ENCODE measurements at regions not wholly inside any gene's neighbourhood (a gene's known extent, or its start where the extent isn't known, plus 50 kb on each side); places are given as distances from the start of the nearest gene placed in this dataset.
A peak's percentile ranks its signal among the peaks of the same experiment; 100 is the strongest.

DNA sequence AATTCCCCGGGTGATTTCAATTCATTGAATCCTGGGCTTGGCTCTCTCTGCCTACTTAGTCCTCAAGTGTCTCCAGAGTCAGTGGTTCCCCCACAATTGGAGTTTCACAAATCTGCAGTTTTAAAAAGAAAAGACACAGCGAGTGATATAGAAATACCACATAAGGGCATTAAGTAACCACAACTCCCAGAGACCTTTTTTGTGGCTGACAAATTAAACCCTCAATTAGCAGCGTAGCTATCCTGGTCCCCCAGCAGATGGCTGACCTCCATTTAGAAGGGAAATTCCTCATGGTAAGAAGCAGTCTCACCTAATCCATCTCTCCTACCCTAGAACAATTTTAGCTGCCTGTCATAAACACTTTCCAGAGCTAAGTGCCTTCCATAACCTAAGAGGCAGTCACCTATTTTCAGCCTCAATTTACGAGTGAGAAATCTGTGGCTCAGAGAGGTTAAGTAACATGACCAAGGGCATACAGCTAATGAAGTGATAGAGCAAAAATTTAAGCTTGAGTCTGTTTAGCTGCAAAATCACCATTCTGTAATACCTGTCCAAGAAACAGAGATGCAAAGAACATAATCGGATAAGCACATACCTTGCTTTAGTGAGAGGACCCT, 56.0 kb upstream of the NBPF3 start:
- no peak for DNase-seq (ENCODE audit: low read depth, low spot score)
- Histone ChIP-seq H3K4me1 (ENCODE audit: control insufficient read depth in 1 of 2, insufficient read depth in 2 of 2, low read length in 2 of 2) (no peaks in the 10 kb centered on the region), H3K79me2 (ENCODE audit: insufficient read depth, low read length) (no peaks in the 10 kb centered on the region), H3K27ac (ENCODE audit: low read depth, low read length) (no peak overlapping the region), H2AFZ (ENCODE audit: low read depth, low read length, poor library complexity, severe bottlenecking) (no peak overlapping the region), H3K27me3 (ENCODE audit: insufficient read depth, low read length) (no peaks in the 10 kb centered on the region), H3K9ac (ENCODE audit: low read length) (no peak overlapping the region), H4K20me1 (ENCODE audit: insufficient read depth) (no peaks in the 10 kb centered on the region), H3K9me2 (ENCODE audit: insufficient read depth) (no peaks in the 10 kb centered on the region), H3K4me2 (ENCODE audit: low read length) (no peak overlapping the region), H3K36me3 (ENCODE audit: control insufficient read depth in 1 of 2, insufficient read depth in 2 of 2, low read length in 2 of 2) (no peaks in the 10 kb centered on the region), H3K9me3 (ENCODE audit: control insufficient read depth in 1 of 2, insufficient read depth in 1 of 2, low read depth in 1 of 2, low read length in 2 of 2) (no peaks in the 10 kb centered on the region), H3K4me3 (replicated peaks in 1 of 2; ENCODE audit: low read depth in 1 of 2, low read length in 2 of 2) (no peak overlapping the region)
- ChIA-PET CTCF (no interaction called here), POLR2A (no interaction called here), RAD21 (ENCODE audit: low non-redundant PET in 1 of 2, low total read pairs in 2 of 2, uncharacterized antibody in 2 of 2, unreplicated experiment in 2 of 2) (interaction anchor here in 1 of 2 experiments (0.8 kb wide), 1 partner anchor 212 kb away, joined by 3 read pairs; no protein-coding TSS in a partner anchor)
- no peak for ATAC-seq
- no TSS peak for BruUV-seq (replicated peaks)
- intact Hi-C loops (cut with micrococcal nuclease): no loop called here
- TF ChIP-seq, protein P1, sequence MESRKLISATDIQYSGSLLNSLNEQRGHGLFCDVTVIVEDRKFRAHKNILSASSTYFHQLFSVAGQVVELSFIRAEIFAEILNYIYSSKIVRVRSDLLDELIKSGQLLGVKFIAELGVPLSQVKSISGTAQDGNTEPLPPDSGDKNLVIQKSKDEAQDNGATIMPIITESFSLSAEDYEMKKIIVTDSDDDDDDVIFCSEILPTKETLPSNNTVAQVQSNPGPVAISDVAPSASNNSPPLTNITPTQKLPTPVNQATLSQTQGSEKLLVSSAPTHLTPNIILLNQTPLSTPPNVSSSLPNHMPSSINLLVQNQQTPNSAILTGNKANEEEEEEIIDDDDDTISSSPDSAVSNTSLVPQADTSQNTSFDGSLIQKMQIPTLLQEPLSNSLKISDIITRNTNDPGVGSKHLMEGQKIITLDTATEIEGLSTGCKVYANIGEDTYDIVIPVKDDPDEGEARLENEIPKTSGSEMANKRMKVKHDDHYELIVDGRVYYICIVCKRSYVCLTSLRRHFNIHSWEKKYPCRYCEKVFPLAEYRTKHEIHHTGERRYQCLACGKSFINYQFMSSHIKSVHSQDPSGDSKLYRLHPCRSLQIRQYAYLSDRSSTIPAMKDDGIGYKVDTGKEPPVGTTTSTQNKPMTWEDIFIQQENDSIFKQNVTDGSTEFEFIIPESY (IDR thresholded peaks at IDR 0.05; ENCODE audit: extremely low read depth, insufficient replicate concordance, low read length): no peak
- TF ChIP-seq ZNF274 (IDR thresholded peaks at IDR 0.05; ENCODE audit: low read depth, low read length) (no peak), TCF7L2 (IDR thresholded peaks at IDR 0.05; ENCODE audit: borderline replicate concordance, extremely low read depth, insufficient read depth, insufficient read length) (no peak), RAD21 (IDR thresholded peaks at IDR 0.05; ENCODE audit: low read depth) (peak; percentile 29)
- TF ChIP-seq, protein P2, sequence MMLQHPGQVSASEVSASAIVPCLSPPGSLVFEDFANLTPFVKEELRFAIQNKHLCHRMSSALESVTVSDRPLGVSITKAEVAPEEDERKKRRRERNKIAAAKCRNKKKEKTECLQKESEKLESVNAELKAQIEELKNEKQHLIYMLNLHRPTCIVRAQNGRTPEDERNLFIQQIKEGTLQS (IDR thresholded peaks at IDR 0.05): no peak

DNA sequence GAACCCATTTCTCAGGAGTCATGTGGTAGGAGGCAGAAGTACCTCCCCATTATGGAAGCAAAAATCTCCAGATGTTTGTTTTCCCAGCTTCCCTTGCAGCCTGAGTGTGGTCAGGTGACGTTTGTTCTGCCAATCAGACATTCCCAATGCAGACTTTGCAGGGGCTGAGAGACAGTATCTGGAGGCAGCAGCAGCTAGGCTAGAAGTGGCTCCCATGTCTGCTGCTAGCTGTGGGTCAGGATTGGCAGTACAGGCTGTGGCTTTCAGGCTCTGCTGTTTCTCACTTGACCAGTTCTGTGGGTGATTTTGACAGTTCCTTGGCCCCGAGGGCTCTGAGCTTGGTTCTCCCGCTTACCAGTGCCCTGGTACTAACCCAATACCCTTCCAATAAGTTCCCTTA, 58.6 kb upstream of the NBPF3 start:
- ChIA-PET RAD21 (ENCODE audit: low non-redundant PET in 1 of 2, low total read pairs in 2 of 2, uncharacterized antibody in 2 of 2, unreplicated experiment in 2 of 2) (no interaction called here), POLR2A (no interaction called here), CTCF (interaction anchor here (0.7 to 1.9 kb wide), 2 partner anchors 11 to 12 kb away, joined by 3 to 5 read pairs; no protein-coding TSS in a partner anchor)
- Histone ChIP-seq H3K4me1 (ENCODE audit: control insufficient read depth in 1 of 2, insufficient read depth in 2 of 2, low read length in 2 of 2) (no peaks in the 10 kb centered on the region), H2AFZ (ENCODE audit: low read depth, low read length, poor library complexity, severe bottlenecking) (no peak overlapping the region), H3K36me3 (ENCODE audit: control insufficient read depth in 1 of 2, insufficient read depth in 2 of 2, low read length in 2 of 2) (no peaks in the 10 kb centered on the region), H3K9ac (ENCODE audit: low read length) (no peak overlapping the region), H3K27me3 (ENCODE audit: insufficient read depth, low read length) (no peaks in the 10 kb centered on the region), H3K27ac (ENCODE audit: low read depth, low read length) (no peak overlapping the region), H3K4me3 (replicated peaks in 1 of 2; ENCODE audit: low read depth in 1 of 2, low read length in 2 of 2) (no peak overlapping the region), H3K9me3 (ENCODE audit: control insufficient read depth in 1 of 2, insufficient read depth in 1 of 2, low read depth in 1 of 2, low read length in 2 of 2) (no peaks in the 10 kb centered on the region), H3K9me2 (ENCODE audit: insufficient read depth) (no peaks in the 10 kb centered on the region), H4K20me1 (ENCODE audit: insufficient read depth) (no peaks in the 10 kb centered on the region), H3K79me2 (ENCODE audit: insufficient read depth, low read length) (no peaks in the 10 kb centered on the region), H3K4me2 (ENCODE audit: low read length) (no peak overlapping the region)
- DNase-seq (ENCODE audit: low read depth, low spot score) (no peak), ATAC-seq (no peak)
- intact Hi-C loops (cut with micrococcal nuclease): no loop called here
- BruUV-seq (replicated peaks): no TSS peak
- TF ChIP-seq EZH2phosphoT487 (IDR thresholded peaks at IDR 0.05; ENCODE audit: borderline replicate concordance) (no peak), EGR1 (IDR thresholded peaks at IDR 0.05; ENCODE audit: low read depth) (no peak), SP1 (IDR thresholded peaks at IDR 0.05; ENCODE audit: low read depth) (no peak), SRF (IDR thresholded peaks at IDR 0.05; ENCODE audit: low read depth) (no peak), CBX3 (IDR thresholded peaks at IDR 0.05; ENCODE audit: low read depth) (no peak)
- TF ChIP-seq, protein P3, sequence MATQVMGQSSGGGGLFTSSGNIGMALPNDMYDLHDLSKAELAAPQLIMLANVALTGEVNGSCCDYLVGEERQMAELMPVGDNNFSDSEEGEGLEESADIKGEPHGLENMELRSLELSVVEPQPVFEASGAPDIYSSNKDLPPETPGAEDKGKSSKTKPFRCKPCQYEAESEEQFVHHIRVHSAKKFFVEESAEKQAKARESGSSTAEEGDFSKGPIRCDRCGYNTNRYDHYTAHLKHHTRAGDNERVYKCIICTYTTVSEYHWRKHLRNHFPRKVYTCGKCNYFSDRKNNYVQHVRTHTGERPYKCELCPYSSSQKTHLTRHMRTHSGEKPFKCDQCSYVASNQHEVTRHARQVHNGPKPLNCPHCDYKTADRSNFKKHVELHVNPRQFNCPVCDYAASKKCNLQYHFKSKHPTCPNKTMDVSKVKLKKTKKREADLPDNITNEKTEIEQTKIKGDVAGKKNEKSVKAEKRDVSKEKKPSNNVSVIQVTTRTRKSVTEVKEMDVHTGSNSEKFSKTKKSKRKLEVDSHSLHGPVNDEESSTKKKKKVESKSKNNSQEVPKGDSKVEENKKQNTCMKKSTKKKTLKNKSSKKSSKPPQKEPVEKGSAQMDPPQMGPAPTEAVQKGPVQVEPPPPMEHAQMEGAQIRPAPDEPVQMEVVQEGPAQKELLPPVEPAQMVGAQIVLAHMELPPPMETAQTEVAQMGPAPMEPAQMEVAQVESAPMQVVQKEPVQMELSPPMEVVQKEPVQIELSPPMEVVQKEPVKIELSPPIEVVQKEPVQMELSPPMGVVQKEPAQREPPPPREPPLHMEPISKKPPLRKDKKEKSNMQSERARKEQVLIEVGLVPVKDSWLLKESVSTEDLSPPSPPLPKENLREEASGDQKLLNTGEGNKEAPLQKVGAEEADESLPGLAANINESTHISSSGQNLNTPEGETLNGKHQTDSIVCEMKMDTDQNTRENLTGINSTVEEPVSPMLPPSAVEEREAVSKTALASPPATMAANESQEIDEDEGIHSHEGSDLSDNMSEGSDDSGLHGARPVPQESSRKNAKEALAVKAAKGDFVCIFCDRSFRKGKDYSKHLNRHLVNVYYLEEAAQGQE (IDR thresholded peaks at IDR 0.05; ENCODE audit: low read depth): no peak
- TF ChIP-seq, protein P4, sequence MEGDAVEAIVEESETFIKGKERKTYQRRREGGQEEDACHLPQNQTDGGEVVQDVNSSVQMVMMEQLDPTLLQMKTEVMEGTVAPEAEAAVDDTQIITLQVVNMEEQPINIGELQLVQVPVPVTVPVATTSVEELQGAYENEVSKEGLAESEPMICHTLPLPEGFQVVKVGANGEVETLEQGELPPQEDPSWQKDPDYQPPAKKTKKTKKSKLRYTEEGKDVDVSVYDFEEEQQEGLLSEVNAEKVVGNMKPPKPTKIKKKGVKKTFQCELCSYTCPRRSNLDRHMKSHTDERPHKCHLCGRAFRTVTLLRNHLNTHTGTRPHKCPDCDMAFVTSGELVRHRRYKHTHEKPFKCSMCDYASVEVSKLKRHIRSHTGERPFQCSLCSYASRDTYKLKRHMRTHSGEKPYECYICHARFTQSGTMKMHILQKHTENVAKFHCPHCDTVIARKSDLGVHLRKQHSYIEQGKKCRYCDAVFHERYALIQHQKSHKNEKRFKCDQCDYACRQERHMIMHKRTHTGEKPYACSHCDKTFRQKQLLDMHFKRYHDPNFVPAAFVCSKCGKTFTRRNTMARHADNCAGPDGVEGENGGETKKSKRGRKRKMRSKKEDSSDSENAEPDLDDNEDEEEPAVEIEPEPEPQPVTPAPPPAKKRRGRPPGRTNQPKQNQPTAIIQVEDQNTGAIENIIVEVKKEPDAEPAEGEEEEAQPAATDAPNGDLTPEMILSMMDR (IDR thresholded peaks at IDR 0.05 in 2 of 3, conservative IDR thresholded peaks at IDR 0.05 in 1 of 3; ENCODE audit: borderline replicate concordance in 1 of 3, insufficient read depth in 1 of 3, low read depth in 2 of 3, low read length in 2 of 3): no peak
